IPS-15b (cell line): ENCODE measurements at regions not wholly inside any gene's neighbourhood (a gene's known extent, or its start where the extent isn't known, plus 50 kb on each side); places are given as distances from the start of the nearest gene placed in this dataset.

ENCODE experiments used
- H3K27me3 ChIP-seq: one replicate; pipeline ENCODE4 v1.6.1; 2013; ENCODE audit warnings: low read length; ENCODE audit not compliant: control insufficient read depth, insufficient read depth
- H3K36me3 ChIP-seq: one replicate; pipeline ENCODE4 v1.6.1; 2013; ENCODE audit warnings: low read length; ENCODE audit not compliant: control insufficient read depth, insufficient read depth
- H3K4me1 ChIP-seq: one replicate; pipeline ENCODE4 v1.6.1; 2013; ENCODE audit warnings: mild to moderate bottlenecking, low read length; ENCODE audit not compliant: control insufficient read depth, insufficient read depth
- H3K4me3 ChIP-seq: one replicate; pipeline ENCODE4 v1.5.1; 2013; ENCODE audit warnings: low read depth, low read length
- H3K9ac ChIP-seq: one replicate; pipeline ENCODE4 v1.6.1; 2013; ENCODE audit warnings: low read depth, mild to moderate bottlenecking, low read length
- H3K9me3 ChIP-seq: one replicate; pipeline ENCODE4 v1.6.1; 2013; ENCODE audit warnings: mild to moderate bottlenecking, low read length; ENCODE audit not compliant: control insufficient read depth, insufficient read depth

DNA sequence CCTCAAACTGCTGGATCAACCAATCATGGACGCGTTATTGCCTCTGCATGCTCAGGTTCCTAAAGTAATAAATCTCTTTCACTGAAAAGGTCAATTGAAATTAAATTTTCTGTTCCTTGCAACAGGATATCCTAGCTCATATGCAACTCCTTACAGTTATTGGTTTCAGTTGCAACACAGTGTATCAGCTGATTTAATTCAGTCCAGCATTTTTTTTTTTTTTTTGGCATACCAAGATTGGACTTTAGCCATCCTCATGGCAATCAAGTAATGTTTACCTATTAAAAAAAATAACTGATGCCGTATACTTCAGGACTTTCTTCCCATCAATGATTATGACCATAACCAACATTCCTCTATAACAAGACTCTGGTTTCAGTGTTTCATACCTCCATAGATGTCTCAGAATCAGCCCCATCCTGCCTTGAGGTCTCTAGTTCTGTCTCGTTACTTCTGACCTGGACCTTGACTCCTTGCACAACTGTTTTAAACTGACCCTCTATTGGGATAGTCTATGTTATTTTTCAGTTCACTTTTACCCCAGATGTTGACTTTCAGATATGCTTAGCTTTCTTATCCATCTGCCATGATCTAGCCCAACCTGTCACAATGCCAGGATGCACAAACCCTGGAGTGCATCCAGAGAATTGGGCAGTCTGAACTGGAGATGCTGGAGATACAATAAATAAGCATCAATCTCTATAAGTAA lies 265.0 kb upstream of the GADL1 start:
- Histone ChIP-seq H3K9me3 (no peaks in the 10 kb centered on the region), H3K4me3 (no peak overlapping the region)

DNA sequence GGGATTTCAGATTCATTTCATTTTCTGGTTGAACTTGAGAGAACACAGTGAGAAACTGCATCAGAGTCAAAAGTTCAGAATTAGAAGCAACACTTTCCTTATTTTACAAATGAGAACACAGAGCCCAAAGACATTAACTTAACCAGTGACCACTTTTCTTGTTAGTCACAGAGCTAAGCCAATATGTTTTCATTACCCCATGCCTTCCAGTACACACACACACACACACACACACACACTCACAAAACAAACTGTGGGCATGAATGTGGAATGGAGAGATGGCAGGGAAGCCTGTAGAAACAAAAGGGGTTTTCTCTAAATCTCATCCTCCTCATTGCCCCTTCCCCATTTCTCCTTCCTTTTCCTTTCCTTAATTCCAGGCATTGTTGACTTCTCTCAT lies 267.4 kb upstream of the GADL1 start:
- H3K4me3 ChIP-seq, result no peak overlapping the region
- H3K9me3 ChIP-seq, result no peaks in the 10 kb centered on the region
- H3K9ac ChIP-seq, result no peak overlapping the region
- peaks cover 14% of the 10 kb centered on the region for H3K4me1 ChIP-seq
- H3K36me3 ChIP-seq, result no peaks in the 10 kb centered on the region
- no peaks in the 10 kb centered on the region for H3K27me3 ChIP-seq

More for the DNA sequence above, 265.0 kb upstream of the GADL1 start:
- Histone ChIP-seq H3K27me3 (no peaks in the 10 kb centered on the region), H3K36me3 (no peaks in the 10 kb centered on the region), H3K9ac (no peak overlapping the region), H3K4me1 (no peaks in the 10 kb centered on the region)

DNA sequence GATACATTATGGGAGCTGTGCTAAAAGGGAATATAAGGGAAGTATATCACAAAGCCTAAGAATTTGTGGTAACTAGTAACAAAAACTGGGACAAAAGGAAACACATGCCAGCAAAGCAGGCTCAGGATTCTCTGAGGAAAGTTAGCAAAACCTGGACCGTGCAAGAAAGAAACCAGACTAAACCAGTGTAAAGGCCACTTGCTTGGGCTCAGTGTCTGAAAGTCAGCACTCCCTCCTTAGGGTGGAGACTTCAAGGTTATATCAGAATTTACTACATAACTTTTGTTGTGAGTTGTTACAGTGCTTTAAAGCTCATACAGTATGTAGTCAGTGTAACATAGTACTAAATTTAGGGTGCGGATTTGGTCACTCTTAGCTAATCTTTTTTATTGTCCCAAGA lies 269.9 kb upstream of the GADL1 start:
- H3K27me3 ChIP-seq, result no peaks in the 10 kb centered on the region
- H3K9me3 ChIP-seq, result no peaks in the 10 kb centered on the region
- H3K36me3 ChIP-seq, result no peaks in the 10 kb centered on the region
- H3K4me3 ChIP-seq, result no peak overlapping the region
- H3K4me1 ChIP-seq, result peaks cover 14% of the 10 kb centered on the region
- no peak overlapping the region for H3K9ac ChIP-seq

DNA sequence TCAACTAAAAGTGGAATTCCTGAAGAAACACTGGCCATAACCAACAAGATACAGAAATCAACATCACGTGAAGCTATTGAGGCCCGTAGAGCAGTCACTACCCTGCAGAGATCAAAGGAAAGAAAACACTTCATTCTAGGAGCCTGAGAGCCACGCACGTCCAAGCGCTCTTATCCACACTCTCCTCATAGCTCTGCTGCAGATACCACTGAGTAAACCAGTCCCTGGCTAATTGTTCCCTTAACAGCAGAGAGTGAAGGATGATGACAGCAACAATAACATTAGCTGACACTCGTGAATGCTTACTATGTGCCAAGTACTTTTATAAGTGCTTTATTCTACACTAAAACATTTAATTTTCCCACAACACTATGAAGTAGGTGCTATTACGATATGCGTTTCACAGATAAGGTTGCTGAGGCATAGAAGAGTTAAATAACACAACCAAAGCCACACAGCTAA lies 271.0 kb upstream of the GADL1 start:
- Histone ChIP-seq H3K36me3 (no peaks in the 10 kb centered on the region), H3K4me3 (no peak overlapping the region), H3K27me3 (no peaks in the 10 kb centered on the region), H3K9ac (no peak overlapping the region), H3K9me3 (no peaks in the 10 kb centered on the region), H3K4me1 (peaks cover 14% of the 10 kb centered on the region)

DNA sequence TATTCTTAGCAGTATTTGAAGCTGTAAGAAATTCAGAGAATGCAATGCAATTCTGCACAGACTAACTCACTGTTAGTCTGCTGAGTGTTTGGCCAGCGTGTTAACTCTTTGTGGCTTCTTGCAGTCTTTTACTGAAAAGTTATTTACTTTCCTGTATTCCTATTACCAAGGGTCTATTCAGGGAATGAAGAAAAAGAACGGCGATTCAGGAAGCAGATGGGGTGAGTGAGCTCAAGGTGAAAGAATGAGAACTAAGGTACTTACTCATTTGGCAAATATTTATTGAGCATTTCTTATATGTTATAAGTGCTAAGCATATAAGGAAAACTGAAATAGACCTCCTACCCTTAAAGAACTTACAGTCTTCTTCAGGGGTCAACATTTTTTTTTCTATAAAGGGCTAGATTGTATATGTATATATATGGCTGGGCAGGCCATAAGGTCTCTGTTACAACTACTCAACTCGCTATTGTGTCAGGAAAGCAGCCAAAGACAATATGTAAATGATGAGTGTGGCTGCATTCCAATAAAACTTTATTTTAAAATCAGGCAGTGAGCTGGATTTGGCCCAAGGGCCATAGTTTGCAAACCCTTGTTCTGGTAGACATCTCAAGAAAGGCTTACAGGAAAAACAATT lies 271.9 kb upstream of the GADL1 start:
- no peak overlapping the region for H3K9ac ChIP-seq
- H3K36me3 ChIP-seq, result no peaks in the 10 kb centered on the region
- no peaks in the 10 kb centered on the region for H3K27me3 ChIP-seq
- no peak overlapping the region for H3K4me3 ChIP-seq
- no peaks in the 10 kb centered on the region for H3K9me3 ChIP-seq
- peaks cover 14% of the 10 kb centered on the region for H3K4me1 ChIP-seq

DNA sequence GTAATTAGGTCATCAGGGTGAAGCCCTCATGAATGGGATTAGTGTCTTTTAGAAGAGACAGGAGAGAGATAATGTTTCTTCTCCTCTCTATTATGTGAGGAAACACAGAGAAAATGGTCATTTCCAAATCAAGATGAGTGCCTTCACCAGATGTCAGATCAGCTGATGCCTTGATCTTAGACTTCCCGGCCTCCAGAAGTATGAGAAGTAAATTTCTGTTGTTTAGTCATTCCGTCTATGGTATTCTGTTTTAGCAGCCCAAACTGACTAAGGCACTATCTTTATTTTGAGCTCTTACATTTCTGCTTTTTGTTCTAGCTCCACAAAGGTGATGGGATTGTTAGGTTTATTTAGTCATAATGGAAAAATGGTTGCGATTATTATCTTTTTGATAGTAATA lies 273.2 kb upstream of the GADL1 start:
- Histone ChIP-seq H3K4me3 (no peak overlapping the region), H3K36me3 (no peaks in the 10 kb centered on the region), H3K9ac (no peak overlapping the region), H3K27me3 (no peaks in the 10 kb centered on the region), H3K9me3 (no peaks in the 10 kb centered on the region), H3K4me1 (peaks cover 14% of the 10 kb centered on the region)

DNA sequence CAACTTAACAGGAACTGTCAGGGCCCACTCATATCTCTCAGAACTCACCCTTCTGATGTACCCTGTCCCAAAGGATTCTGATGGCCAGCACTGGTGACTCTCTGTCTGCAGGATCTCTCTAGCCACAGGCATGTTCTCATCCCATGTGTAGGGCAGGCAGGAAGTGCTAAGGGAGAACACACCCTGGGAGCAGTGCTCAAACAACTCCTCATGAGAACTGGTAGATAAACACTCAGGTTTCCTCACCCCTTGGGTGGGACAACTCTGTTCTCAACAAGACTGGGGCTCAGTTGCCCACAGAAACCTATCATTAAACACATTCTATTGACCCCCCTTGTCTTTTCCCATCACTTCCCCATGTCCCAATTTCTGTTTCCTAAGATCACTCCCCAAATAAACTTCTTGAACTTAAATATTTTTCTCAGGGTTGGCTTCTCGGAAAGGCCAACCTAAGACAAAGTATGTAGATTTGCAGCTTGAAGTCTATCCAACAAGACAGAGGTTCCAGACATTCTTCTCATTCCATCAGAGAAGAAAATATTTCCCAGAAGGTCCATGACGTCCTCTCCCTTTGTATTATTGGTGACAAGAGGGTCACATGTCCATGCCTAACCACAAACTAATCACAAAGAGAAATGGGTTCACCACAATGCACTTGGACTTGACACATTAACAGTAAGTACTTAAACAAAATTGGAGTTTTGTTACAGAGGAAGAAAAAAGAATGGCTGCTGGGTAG lies 276.6 kb upstream of the GADL1 start:
- H3K36me3 ChIP-seq, result no peaks in the 10 kb centered on the region
- peaks cover 7% of the 10 kb centered on the region for H3K4me1 ChIP-seq
- no peaks in the 10 kb centered on the region for H3K9me3 ChIP-seq
- no peaks in the 10 kb centered on the region for H3K27me3 ChIP-seq
- no peak overlapping the region for H3K9ac ChIP-seq
- H3K4me3 ChIP-seq, result no peak overlapping the region

DNA sequence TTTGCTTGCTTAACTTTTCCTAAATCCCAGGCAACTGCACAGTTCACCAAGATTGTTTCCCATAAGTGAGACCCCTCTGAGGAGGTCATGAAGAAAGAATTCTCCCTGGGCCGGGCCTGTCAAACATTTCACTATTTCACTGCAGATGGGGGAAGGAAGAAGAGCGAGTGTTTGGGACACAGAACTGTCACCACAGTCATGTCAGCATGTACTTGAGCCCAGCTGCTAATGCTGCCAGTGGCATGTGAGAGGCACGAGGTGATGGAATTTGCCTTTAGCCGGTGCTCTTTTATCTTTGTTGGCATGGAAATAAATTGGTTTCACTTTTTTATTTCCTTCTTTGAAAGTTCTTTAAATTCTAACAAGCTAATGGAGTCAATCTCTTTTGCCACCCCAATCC lies 277.9 kb upstream of the GADL1 start:
- H3K27me3 ChIP-seq, result no peaks in the 10 kb centered on the region
- H3K4me1 ChIP-seq, result no peaks in the 10 kb centered on the region
- no peak overlapping the region for H3K9ac ChIP-seq
- H3K36me3 ChIP-seq, result no peaks in the 10 kb centered on the region
- no peaks in the 10 kb centered on the region for H3K9me3 ChIP-seq
- H3K4me3 ChIP-seq, result no peak overlapping the region

DNA sequence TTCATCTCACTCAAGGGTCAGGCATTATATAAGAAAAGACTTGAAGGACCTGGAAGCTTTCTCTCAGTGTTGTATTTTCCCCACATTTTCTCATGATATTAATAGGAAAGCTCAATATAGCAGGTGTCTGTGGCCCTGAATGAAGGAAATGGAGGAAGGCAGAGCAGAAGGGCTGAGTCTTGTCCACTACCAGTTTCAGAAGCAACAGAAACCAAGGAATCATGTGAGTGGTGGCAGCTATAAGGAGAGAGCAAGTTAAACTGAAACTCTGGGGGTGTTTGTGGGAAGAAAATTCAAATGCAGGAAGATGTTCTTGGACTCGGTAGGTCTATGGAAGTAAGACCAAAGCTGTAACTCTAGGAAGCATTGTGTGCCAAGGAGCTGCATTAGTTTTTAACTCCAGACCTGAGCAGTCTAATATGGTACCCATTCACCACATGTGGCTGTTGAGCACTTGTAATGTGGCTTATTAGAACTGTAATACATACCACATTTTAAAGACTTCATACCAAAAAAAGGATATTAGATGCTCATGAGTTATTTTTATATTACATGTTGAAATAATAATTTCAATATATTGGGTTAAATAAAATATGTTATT lies 278.8 kb upstream of the GADL1 start:
- Histone ChIP-seq H3K4me3 (no peak overlapping the region), H3K36me3 (no peaks in the 10 kb centered on the region), H3K27me3 (no peaks in the 10 kb centered on the region), H3K4me1 (no peaks in the 10 kb centered on the region), H3K9me3 (no peaks in the 10 kb centered on the region), H3K9ac (no peak overlapping the region)

DNA sequence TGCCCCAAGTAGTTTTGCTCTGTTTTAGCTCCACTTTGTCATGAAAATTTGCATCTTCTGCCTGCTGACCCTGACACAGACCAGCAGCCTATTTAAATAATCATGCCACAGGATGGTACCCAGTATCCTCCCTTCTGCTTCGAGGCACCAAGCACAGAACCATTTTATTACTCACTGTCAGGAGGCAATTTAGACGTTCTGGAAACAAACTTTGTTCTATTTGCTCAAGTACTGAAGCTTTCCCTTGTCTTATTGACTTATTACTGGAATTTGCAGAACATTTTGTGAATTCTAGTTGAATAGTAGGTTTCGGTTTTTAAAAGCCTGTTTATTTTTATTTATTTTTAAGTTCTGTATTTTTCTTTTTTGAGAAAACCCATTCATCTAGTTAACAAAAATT lies 279.6 kb upstream of the GADL1 start:
- no peaks in the 10 kb centered on the region for H3K36me3 ChIP-seq
- no peaks in the 10 kb centered on the region for H3K9me3 ChIP-seq
- H3K9ac ChIP-seq, result no peak overlapping the region
- no peaks in the 10 kb centered on the region for H3K27me3 ChIP-seq
- no peak overlapping the region for H3K4me3 ChIP-seq
- H3K4me1 ChIP-seq, result no peaks in the 10 kb centered on the region

DNA sequence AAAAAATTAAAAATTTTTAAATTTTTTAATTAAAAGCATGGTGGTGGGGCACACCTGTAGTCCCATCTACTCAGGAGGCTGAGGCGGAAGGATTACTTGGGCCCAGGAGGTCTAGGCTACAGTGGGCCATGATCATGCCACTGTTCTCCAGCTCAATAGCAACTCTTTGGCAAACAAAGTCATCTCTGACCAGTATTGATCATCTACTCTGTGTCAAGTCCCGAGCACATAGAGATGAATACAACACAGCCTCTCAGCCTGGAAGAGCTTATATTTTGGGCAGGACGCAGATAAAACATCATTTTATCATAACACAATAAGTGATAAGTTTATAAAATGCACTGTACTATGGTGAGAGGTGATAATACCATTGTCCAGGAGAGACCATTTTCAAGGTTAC lies 281.6 kb upstream of the GADL1 start:
- Histone ChIP-seq H3K36me3 (no peaks in the 10 kb centered on the region), H3K9ac (no peak overlapping the region), H3K4me3 (no peak overlapping the region), H3K9me3 (no peaks in the 10 kb centered on the region), H3K27me3 (no peaks in the 10 kb centered on the region), H3K4me1 (no peaks in the 10 kb centered on the region)
